GM21576 (cell line): ENCODE measurements at regions not wholly inside any gene's neighbourhood (a gene's known extent, or its start where the extent isn't known, plus 50 kb on each side); places are given as distances from the start of the nearest gene placed in this dataset.
"Not testable (repeated sequence)": the region's sequence is repeated elsewhere in the genome, so short reads cannot be mapped to it uniquely, and the experiment has no call there.

Experiments used
- ATAC-seq: cut with Tn5 transposase; IDR thresholded peaks from one replicate; pipeline ENCODE4 v1.9.1; 2021; ENCODE audit warnings: mild to moderate bottlenecking, moderate library complexity; ENCODE audit not compliant: unreplicated experiment

DNA sequence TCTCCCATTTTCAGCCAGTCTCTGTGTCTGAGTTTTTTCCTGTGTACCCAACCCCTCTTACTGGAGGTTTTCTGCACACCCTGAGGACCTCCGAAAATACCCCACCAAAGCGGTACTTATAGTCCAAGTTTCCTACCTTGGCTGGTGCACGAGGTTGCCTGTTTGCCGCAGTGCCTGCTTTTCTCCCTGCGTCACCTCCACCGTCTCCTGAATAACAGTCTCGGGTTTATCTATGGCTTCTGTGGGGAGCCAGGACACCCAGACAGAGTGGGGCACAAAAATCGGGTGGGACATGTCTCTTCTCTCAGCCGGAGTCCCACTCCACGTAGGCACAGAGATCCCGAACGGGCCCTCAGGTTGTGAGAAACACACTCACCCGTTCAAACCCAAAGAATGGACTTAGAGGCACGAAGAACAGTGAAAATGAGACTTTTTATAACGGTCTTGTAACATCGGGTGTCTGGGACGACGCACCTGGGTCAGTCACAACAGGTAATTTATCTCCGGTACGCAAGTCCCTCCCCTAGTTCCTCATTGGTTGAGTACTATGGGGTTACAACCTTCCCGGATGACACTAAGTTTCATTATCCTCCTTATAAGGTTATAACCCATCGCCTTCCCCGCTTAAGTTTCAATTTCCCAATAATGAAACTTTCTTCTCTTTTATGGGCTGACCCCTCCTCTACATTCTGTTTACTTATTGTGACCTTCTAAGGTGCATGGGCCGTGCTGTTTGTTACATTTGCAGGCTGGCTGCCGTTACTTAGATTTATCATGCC lies 970.2 kb upstream of the COX7C start:
- ATAC-seq: no peak

DNA sequence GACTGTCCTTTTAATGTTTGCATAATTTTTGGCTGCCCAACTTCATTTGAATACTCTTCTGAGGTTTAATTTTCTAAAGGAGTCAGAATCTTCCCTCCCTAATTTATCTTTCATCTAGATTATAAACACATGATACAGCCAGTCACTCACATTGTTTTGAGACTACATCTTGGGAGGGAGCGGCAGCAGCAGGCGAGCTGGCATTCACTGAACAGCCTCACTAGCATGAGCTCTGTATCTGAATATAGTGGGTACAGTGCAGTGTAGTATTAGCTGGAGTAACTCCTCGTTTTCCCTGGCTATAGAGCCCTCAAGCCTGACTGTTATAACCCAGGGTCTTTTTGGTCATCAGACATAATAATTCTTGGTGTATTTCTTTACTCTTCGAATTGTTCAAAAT lies 969.2 kb upstream of the COX7C start:
- no peak for ATAC-seq

DNA sequence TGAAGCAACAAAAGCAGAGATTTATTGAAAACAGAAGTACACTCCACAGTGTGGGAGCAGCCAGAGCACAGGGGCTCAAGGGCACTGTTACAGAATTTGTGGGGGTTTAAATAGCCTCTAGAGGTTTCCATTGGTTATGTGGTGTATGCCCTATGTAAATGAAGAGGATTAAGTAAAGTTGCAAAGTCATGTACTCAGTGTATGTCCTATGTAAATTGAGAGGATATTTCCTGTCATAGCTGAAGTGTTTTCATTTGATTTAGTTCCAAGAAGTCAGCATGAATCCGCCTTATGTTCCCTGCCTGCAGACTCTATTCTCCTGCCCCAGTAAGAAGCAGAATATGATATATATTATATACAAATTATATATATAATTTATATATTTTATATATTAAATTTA lies 966.0 kb upstream of the COX7C start:
- ATAC-seq: no peak

DNA sequence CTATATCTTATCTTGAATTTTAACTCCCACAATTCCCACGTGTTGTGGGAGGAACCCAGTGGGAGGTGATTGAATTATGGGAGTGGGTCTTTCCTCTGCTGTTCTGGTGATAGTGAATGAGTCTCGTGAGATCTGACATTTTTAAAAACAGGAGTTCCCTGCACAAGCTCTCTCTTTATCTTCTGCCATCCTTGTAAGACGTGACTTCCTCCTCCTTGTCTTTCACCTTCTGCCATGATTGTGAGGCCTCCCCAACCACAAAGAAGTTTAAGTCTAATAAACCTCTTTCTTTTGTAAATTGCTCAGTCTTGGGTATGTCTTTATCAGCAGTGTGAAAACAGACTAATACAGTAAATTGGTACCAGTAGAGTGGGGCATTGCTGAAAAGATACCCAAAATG lies 963.6 kb upstream of the COX7C start:
- not testable (repeated sequence) for ATAC-seq

DNA sequence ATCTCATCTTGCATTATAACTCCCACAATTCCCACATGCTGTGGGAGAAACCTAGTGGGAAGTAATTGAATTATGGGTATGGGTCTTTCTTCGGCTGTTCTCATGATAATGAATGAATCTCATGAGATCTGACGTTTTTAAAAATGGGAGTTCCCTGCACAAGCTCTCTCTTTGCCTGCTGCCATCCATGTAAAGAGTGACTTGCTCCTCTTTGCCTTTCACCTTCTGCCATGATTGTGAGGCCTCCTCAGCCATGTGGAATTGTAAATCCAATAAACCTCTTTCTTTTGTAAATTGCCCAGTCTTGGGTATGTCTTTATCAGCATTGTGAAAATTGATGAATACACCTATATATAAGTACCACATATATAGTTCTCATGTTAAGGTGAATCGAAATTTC lies 961.7 kb upstream of the COX7C start:
- ATAC-seq: no peak

DNA sequence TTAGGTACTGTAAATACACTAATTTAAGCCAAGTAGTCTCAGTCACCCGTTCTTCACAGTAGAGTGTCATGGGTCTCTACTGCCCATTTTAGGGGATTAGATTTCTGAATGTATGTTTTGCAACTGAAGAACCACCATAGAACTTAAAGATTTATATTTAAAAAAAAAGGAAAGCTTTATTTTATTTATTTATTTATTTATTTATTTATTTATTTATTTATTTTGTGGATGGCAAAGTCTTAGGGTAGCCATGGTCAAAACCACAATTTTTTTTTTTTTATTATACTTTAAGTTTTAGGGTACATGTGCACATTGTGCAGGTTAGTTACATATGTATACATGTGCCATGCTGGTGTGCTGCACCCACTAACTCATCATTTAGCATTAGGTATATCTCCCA lies 960.4 kb upstream of the COX7C start:
- ATAC-seq: not testable (repeated sequence)

DNA sequence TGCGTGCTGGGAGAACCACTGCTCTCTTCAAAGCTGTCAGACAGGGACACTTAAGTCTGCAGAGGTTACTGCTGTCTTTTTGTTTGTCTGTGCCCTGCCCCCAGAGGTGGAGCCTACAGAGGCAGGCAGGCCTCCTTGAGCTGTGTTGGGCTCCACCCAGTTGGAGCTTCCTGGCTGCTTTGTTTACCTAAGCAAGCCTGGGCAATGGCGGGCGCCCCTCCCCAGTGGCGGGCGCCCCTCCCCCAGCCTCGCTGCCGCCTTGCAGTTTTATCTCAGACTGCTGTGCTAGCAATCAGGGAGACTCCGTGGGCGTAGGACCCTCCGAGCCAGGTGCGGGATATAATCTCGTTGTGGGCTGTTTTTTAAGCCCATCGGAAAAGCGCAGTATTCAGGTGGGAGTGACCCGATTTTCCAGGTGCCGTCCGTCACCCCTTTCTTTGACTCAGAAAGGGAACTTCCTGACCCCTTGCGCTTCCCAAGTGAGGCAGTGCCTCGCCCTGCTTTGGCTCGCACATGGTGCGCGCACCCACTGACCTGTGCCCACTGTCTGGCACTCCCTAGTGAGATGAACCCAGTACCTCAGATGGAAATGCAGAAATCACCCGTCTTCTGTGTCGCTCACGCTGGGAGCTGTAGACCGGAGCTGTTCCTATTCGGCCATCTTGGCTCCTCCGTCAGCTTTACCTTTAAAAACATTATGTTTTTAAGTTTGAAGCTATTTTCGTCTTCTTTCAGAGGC lies 954.6 kb upstream of the COX7C start:
- not testable (repeated sequence) for ATAC-seq

DNA sequence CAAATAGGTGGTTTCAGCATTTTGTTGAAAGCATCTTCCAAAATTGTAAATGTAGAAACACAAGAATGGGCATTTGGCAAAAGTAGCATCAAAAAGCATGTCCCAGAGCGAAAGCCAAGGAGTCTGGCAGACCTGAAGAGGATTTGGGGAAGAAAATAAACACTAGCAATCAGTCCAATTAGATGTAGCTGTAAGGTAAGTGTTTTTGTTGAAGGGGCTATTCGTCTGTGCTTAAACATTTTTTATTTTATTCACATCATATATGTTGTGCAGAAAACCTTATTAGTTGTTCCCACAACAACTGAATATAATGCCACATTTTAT lies 954.1 kb upstream of the COX7C start:
- no peak for ATAC-seq

DNA sequence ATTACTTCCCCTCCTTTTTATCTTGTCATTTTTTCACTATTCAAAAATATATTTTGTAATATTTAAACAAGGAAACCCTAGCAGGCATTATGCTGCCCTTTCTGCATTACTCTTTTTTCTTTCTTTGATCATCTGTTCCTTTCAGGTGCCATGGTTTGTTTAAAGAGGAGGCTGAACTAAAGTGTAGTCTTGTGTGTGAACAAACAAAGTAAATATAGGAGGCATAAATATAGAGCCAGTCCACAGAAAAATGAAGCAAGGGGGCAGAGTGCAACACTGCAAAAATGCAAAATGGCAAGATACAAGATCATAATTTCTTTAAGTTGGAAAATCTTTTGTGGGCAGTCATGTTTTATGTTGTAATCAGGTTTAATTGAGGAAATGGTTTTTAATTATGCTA lies 947.3 kb upstream of the COX7C start:
- no peak for ATAC-seq

DNA sequence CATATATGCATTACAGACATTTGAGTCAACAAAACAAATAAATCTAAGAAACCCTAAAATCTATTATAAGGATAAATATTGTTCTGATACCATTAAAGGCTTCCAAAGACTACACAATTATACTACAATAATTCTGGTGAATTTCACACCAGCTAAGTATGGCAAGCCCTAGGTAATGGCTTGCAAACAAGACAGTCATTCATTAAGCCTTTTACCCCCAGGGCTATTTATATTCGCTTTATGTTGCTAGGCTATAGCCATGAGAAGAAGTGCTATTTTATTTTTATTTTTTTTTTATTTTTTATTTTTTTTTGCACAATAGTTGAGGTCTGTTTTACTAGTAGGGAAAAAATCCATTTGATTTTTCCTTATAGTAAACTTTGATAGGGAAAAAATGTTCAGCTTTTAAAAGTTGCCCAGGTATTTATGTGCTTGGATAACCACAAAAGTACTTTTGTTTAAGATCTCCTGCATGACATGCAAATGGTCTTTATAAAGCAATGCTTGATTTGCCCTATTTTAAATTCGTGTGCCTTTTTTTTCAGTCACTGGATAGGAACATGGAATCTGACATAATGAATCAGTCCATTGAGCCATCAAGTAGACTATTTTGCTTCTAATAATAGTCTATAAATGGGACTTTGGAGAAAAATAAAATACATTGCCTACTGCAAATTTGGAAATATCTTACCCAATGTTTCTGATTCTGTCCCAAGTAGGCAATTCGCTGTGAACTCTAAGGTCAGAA lies 946.3 kb upstream of the COX7C start:
- no peak for ATAC-seq

DNA sequence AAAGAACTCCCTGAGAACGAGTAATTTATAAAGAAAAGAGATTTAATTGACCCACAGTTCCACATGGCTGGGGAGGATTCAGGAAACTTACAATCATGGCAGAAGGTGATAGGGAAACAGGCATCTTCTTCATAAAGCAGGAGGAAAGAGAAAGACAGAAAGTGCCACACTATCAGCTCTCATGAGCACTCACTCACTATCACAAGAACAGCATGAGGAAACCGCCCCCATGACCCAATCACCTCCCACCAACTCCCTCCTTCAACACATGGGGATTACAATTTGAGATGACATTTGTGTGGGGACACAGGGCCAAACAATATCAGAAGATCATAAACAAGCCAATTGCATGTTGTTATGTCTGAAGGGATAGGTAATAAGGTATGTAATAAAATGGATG lies 935.9 kb upstream of the COX7C start:
- no peak for ATAC-seq

DNA sequence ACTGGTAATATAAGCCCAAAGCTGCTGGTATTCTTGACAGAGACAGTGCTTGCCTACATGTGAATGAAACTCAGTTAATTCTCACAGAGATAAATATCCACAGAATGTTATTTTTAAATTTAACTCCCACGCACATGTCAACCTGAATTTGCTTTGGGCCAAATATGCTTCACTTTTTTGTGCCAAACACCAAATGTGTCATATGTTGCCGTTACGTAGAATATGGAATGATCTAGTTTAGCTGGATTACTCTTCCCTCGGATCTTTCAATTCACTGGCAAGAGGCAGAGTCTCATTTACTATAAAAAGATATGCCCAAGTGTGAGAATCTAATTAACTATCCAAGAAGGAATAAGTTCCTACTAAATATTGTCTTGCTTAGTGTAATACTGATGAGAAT lies 933.4 kb upstream of the COX7C start:
- no peak for ATAC-seq

DNA sequence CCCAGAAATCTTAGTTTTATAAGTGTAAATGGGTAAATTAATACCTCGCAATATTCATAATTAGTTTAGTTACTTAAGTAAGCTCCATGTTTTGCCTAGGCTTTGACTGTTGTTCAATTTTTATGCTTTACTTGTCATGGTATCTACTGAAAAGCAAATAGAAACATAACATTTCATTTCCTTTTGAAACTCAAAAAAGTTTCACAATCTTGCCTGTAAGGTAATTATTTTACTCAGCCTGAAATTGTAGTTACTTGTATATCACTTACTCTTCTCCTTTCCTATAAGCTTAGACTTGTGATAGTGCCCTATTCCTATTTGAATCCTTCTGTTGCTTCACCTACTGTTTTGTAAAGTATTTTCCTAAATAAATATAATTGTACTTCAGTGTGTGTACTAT lies 914.4 kb upstream of the COX7C start:
- no peak for ATAC-seq

DNA sequence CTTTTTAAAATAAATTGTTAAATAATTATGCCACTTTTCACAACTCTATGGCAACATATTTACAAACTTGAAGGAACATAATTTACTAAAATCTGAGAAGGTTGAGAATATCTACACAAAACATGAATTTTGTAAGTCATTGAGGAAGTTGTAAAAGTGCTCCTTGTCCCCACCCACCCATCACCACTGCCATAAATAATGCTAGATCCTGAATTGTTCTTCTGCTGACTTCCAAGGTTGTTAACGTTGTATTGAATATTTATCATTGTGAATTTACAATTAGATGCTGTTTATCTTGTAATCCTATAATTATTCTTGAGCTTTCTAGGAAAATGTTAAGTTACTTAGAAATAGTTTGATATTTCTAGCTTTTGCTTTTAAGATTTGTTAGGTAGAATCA lies 908.0 kb upstream of the COX7C start:
- ATAC-seq: no peak

DNA sequence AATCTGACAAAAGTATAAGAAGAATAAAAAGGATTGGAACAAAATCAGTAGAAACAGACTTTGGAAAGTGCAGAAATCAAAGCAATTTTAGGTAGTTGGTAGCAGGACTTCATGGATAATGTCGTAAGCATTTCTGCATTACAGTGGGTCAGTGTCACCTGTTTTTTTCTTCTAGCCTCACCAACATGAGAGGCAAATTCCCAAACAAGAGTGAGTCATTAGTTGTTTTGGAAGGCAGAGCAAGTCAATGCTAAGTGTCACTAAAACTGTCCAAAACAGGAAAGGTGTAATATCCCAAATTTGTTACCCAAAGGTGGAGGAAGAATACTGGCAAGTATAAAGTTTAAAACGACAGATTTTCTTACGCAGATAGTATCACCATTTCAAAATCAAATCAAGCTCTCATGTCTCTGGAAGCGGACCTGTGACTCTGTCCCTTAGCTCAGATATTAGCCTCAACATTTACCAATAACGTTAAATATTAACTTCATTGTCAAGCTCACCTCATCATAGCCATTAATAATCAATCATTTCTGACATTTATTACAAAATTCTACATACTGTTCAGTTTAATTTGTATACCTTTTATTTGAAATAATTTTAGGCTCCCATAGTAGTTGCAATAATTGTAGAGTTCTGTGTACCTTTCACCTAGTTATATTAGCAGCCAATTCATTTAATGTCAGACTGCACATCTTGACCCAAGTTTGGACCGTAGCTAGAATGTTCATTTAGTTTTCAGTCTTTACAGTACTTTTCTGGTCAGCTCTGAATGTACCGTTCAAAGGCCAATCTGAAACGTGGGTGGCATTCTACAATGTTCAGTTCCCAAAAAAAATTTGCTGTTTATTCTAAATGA lies 901.2 kb upstream of the COX7C start:
- no peak for ATAC-seq

DNA sequence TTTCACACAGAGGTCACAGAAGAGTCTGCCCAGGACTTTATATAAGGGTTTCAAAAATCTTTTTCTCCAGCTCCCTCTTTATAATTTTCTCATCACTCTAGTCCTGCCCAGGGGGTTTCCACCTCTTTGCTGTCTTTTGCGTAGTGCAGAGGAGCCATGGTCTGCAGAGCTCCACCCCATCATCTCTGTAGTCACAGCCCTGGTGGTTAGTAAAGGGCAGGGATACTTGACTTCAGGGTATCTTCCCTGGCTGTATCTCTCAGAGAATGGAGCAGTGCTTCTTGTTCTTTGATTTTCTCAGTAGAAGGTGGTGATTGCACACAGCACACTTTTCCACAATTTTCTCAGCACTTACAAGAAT lies 900.6 kb upstream of the COX7C start:
- ATAC-seq: no peak

DNA sequence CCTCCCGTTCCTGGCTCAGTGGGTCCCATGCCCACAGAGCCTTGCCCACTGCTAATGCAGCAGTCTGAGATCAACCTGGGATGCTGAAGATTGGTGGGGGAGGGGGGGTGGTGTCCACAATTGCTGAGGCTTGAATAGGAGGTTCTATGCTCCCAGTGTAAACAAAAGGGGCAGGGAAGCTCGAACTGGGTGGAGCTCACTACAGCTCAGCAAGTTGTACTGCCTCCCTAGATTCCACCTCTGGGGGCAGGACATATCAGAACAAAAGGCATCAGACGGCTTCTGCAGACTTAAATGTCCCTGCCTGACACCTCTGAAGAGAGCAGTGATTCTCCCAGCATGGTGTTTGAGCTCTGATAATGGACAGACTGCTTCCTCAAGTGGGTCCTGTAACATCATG lies 885.6 kb upstream of the COX7C start:
- no peak for ATAC-seq

DNA sequence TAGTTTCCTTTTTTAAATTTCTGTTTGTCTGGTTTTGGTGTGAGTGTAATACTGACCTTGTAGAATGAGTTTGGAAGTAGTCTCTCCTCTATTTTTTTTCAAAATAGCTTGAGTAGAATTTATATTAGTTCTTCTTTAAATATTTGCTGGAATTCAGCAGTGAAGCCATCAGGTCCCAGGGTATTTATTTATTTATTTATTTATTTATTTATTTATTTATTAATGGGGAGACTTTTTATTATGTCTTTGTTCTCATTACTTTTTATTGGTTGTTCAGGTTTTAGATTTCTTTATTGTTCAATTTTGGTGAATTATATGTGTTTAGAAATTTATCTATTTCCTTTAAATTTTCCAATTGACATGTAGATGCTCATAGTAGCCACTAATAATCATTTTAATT lies 875.8 kb upstream of the COX7C start:
- no peak for ATAC-seq

DNA sequence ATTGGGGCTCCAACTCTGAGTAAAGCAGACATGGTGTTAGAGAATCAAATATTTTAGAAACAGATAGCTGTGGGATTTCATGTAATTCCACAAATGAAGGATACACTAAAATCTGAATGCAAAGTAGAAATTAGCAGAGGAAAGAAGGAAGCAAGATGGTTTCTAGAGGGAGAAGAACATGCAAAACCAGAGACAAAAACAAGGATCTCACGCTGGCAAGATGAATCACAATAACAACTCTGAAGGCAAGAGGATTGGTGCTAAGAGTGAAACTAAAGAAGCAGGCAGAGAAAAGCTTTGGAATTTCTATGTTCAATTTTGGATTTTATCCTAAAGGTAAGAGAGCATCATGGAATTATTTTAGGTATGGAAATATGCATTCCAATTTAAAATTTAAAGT lies 857.2 kb upstream of the COX7C start:
- ATAC-seq: no peak

DNA sequence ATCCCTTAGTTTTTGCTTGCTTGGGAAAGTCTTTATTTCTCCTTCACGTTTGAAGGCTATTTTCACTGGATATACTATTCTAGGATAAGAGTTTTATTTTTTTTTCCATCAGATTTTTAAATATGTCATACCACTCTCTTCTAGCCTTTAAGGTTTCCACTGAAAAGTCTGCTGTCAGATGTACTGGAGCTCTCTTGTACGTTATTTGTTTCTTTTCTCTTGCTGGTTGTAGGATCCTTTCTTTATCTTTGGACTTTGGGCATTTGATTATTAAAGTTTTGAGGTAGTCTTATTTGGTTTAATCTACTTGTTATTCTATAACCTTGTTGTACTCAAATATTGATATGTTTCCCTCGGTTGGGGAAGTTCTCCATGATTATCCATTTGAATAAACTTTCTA lies 848.4 kb upstream of the COX7C start:
- ATAC-seq: no peak

DNA sequence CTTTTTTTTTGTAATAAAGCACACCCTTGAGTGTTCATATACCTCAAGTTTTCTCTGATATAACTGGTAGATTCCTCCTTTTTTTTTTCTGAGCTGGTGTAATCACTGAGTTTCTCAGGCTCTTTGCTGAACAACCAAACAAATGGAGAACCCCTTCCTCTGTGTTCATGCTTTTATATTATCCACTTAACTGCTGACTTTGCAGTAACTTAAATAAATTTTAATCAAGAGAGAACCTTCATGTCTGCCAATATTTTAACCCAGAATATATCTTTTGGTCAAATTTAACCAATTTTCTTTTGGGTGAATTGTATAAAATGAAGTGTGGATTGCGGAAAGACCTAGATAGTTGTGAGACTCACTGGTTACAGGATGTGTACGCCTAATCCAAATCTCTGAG lies 833.0 kb upstream of the COX7C start:
- no peak for ATAC-seq
